Endothelial cell of umbilical vein (primary cell): ENCODE measurements at regions not wholly inside any gene's neighbourhood (a gene's known extent, or its start where the extent isn't known, plus 50 kb on each side); places are given as distances from the start of the nearest gene placed in this dataset.
"Not testable (repeated sequence)": the region's sequence is repeated elsewhere in the genome, so short reads cannot be mapped to it uniquely, and the experiment has no call there.

ENCODE experiments used
- BruUV-seq: library from RNA; stranded (reverse); fragments of 400-500 nt; replicated peaks from 2 replicates; lab custom pipeline; 2021; lab: Mats Ljungman, UMichigan
- CTCF ChIA-PET: fragments of 300-600, 350-600 bp; sonication (Branson Sonifier 250); formaldehyde crosslinking; loops from one replicate; lab custom pipeline; 2021; ENCODE audit warnings: antibody characterized with exemption, inconsistent platforms; lab: Charles Lee
- POLR2A ChIA-PET: fragments of 300-600, 350-600 bp; sonication (Branson Sonifier 250); formaldehyde crosslinking; loops from one replicate; lab custom pipeline; 2021; ENCODE audit warnings: antibody characterized with exemption, inconsistent platforms; lab: Charles Lee
- DNase-seq: peaks from one replicate; pipeline ENCODE4 v3.0.0-alpha.2; 2011; ENCODE audit warnings: low read depth, low spot score
- FAIRE-seq: peaks from 2 replicates; lab custom pipeline; 2011; peaks lifted over from hg19 to GRCh38; lab: Jason Lieb, UNC
- H2AFZ ChIP-seq: 2 replicates; pipeline ENCODE4 v1.6.0; 2012; ENCODE audit warnings: low read depth, low read length, control low read depth, inconsistent platforms
- H3K27ac ChIP-seq: 2 replicates; pipeline ENCODE4 v1.5.1; 2011; ENCODE audit warnings: low read depth, mild to moderate bottlenecking, control low read depth, low read length, moderate library complexity; ENCODE audit not compliant: insufficient read depth
- H3K27me3 ChIP-seq, 2 experiments: 2 replicates each; pipeline versions ENCODE4 v1.6.0 to v1.6.1; 2011; ENCODE audit warnings: low read length in 2 of 2, mixed read lengths in 1 of 2; ENCODE audit not compliant: control insufficient read depth in 2 of 2, insufficient read depth in 2 of 2
- H3K36me3 ChIP-seq, 2 experiments: 2 replicates in 1 of 2; 3 replicates in 1 of 2; pipeline ENCODE4 v1.5.1; 2011; ENCODE audit warnings: low read length in 2 of 2, mild to moderate bottlenecking in 1 of 2, moderate library complexity in 1 of 2; ENCODE audit not compliant: control insufficient read depth in 2 of 2, insufficient read depth in 2 of 2; ENCODE audit errors: extremely low read depth in 1 of 2
- H3K4me1 ChIP-seq: 3 replicates; pipeline ENCODE4 v1.5.1; 2011; ENCODE audit warnings: mild to moderate bottlenecking, low read length; ENCODE audit not compliant: control insufficient read depth, insufficient read depth; ENCODE audit errors: extremely low read depth
- H3K4me2 ChIP-seq: 2 replicates; pipeline ENCODE4 v1.6.1; 2011; ENCODE audit warnings: low read length, control low read depth, mixed read lengths; ENCODE audit not compliant: insufficient read depth
- H3K4me3 ChIP-seq, 3 experiments: fragments of 200-600 bp in 1 of 3; sonication (generic), shearing (Covaris generic) in 1 of 3; replicated peaks in 1 of 3; 2 replicates each; pipeline ENCODE4 v1.5.1; 2011 to 2016; ENCODE audit warnings: control low read depth in 3 of 3, low read length in 3 of 3, mild to moderate bottlenecking in 2 of 3, inconsistent platforms in 1 of 3, low read depth in 1 of 3, moderate library complexity in 1 of 3; ENCODE audit not compliant: insufficient read depth in 1 of 3
- H3K79me2 ChIP-seq: 2 replicates; pipeline ENCODE4 v1.6.0; 2012; ENCODE audit warnings: low read length, inconsistent platforms; ENCODE audit not compliant: control insufficient read depth, insufficient read depth
- H3K9ac ChIP-seq: replicated peaks from 2 replicates; pipeline ENCODE3; 2011; ENCODE audit warnings: low read length, control low read depth; ENCODE audit not compliant: insufficient read depth; ENCODE audit errors: extremely low read depth
- H3K9me1 ChIP-seq: replicated peaks from 3 replicates; pipeline ENCODE4 v1.6.0; 2011; ENCODE audit warnings: mild to moderate bottlenecking, low read length; ENCODE audit not compliant: control insufficient read depth, insufficient read depth; ENCODE audit errors: extremely low read depth
- H3K9me3 ChIP-seq: replicated peaks from 2 replicates; pipeline ENCODE4 v1.5.1; 2012; ENCODE audit warnings: low read length, inconsistent platforms; ENCODE audit not compliant: control insufficient read depth, insufficient read depth
- H4K20me1 ChIP-seq: replicated peaks from 2 replicates; pipeline ENCODE3; 2011; ENCODE audit warnings: mild to moderate bottlenecking, low read length; ENCODE audit not compliant: control insufficient read depth, insufficient read depth; ENCODE audit errors: extremely low read depth
- dilution Hi-C: fragments of 300-500 bp; cut with MboI; formaldehyde crosslinking; loops from one replicate; pipeline ENCODE4 v1.15.0; 2019; ENCODE audit warnings: low sequenced_read_pairs; ENCODE audit not compliant: extremely low pct_ligation_motif_present
- intact Hi-C: fragments of 100-400 bp; cut with micrococcal nuclease; formaldehyde crosslinking; loops from one replicate; pipeline ENCODE4 v1.10.0; 2022

DNA sequence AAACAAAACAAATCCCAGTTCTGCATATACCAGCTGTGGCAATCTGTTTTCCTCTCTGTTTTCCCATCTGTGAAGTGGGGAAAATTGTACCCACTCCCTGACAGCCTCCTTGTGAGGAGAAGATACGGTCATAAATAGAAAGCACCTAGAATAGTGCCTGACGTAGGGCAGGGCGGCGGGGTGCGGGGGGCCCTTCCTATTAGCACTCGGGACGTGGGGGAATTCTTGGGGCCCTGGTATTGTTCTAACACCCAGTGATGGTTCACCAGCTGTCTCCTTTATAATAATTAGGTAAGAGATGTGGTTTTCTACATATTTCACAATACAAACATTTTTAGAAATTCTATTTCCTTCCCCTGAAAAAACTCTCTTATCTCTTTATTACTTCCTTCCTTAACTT is 93.4 kb downstream of the NSUN5 start:
- H3K79me2 ChIP-seq, H3K4me1 ChIP-seq, H4K20me1 ChIP-seq, POLR2A ChIA-PET, H3K27ac ChIP-seq, H3K36me3 ChIP-seq, dilution Hi-C loops, DNase-seq, H3K4me2 ChIP-seq, H3K27me3 ChIP-seq, BruUV-seq, H3K9ac ChIP-seq, H2AFZ ChIP-seq, H3K9me3 ChIP-seq, intact Hi-C loops, H3K4me3 ChIP-seq, CTCF ChIA-PET, FAIRE-seq, H3K9me1 ChIP-seq: not testable (repeated sequence)

DNA sequence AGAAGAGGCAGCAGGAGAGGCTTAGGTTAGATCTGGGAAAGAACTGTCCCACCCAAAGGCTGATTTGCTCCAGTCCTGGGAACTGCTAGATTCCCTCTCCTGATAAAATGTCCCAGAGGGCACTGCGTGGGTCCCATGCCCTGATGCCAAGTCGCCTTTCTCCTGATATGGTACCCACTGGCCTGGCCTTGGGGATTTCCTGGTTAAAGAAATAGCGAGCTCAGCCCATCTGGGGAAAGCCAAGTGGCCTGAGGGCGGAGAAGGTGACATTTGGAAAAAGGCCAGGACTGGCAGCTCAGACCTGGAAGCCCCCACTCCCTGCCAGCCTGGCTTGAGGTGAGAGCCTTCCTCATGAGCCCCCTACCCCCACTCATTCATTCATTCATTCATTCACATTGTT is 94.2 kb downstream of the NSUN5 start:
- H3K9ac ChIP-seq, dilution Hi-C loops, intact Hi-C loops, BruUV-seq, H2AFZ ChIP-seq, H4K20me1 ChIP-seq, H3K9me1 ChIP-seq, POLR2A ChIA-PET, H3K36me3 ChIP-seq, H3K27ac ChIP-seq, H3K9me3 ChIP-seq, H3K4me3 ChIP-seq, H3K4me1 ChIP-seq, H3K4me2 ChIP-seq, CTCF ChIA-PET, H3K79me2 ChIP-seq, FAIRE-seq, DNase-seq, H3K27me3 ChIP-seq: not testable (repeated sequence)

DNA sequence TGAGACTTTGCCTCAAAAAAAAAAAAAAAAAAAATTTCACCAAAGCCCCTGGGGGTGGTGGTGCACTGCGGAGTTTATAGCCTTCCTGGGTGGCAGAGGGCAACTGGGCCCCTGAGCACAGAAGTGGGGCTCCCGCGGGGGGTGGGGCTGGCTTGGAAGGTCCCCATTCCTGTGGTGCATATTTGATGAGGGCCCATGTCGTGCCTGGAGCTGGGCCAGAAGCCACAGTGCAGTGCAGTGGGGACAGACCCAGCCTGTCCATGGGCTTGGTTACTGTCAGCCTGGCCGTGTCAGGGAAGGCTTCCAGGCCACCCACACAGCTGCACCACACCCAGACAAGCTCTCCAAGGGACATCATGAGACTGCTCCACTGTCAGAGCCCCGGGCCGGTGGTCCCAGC is 95.5 kb downstream of the NSUN5 start:
- H3K9me3 ChIP-seq, H3K79me2 ChIP-seq, H3K4me2 ChIP-seq, H3K9me1 ChIP-seq, H3K27ac ChIP-seq, FAIRE-seq, dilution Hi-C loops, H3K4me1 ChIP-seq, BruUV-seq, POLR2A ChIA-PET, H3K4me3 ChIP-seq, intact Hi-C loops, CTCF ChIA-PET, DNase-seq, H4K20me1 ChIP-seq, H3K9ac ChIP-seq, H3K27me3 ChIP-seq, H3K36me3 ChIP-seq, H2AFZ ChIP-seq: not testable (repeated sequence)

DNA sequence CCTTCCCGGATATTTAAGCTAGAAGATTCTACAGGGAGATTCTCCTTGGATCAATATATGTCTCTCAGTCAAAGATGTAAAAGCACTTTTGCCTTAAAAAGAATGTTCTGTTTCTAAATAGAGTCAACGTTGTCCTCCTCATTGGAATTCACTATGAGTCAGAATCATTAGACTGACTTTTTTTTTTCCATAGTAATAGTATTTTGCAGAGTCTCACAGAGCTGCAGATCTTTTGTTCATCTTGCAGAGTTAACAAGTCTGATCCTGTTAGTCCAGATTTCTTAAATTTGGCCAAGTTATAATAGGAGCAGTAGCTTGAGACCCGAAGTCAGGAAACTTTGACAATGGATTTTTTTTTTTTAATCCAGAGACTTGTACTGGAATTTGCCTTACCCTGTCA is 103.0 kb downstream of the NSUN5 start:
- CTCF ChIA-PET, H3K4me2 ChIP-seq, H3K9ac ChIP-seq, H3K9me3 ChIP-seq, FAIRE-seq, H3K27ac ChIP-seq, dilution Hi-C loops, H3K27me3 ChIP-seq, BruUV-seq, H4K20me1 ChIP-seq, POLR2A ChIA-PET, intact Hi-C loops, H3K36me3 ChIP-seq, H2AFZ ChIP-seq, H3K79me2 ChIP-seq, H3K9me1 ChIP-seq, H3K4me1 ChIP-seq, DNase-seq, H3K4me3 ChIP-seq: not testable (repeated sequence)
